ENCODE measurements at regions not wholly inside any gene's neighbourhood (a gene's known extent, or its start where the extent isn't known, plus 50 kb on each side); places are given as distances from the start of the nearest gene placed in this dataset.

DNA sequence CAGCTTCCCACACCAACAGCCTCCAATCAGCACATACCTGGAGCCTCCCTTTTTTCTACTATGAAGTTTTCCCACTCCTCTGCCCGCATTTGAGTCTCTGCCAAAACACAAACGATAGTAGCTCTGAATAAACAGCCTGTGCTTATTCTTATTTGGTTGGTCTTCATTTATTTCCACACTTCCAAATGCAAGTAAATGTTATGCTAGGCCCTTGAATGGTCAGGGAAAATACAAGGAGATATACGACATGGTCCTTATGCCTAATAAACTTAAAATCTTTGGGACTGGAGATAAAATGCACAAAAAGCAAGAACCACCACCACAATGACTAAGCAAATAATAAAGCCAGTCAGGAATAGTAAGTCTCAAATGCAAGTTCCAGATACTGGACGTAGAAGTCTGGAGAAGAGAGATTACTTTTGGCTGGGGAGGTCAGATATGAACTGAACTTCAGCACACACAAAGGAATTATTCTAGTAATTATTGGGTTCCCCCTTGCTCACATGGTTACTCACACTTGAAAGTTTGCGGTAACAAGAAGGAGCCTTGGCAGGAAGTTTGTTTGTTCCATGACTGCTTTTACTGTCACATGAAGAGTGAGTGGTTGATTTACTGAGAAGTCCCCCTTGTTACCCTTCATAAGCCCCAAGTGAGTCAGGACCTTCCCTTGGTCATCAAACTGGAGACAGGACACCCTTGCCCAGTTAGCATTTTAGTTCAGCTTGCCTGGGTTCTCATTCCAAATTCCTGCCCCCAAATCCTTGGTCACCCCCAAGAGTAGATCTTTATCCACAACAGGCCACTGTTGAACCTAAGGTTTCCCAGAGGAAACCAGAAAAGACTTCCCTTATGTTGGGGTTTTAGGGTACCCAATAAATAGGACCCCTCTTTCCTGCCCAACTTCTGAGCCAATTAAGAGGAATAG is 511.2 kb upstream of the JARID2 start (continued):
- TF ChIP-seq NR2C2 (CRISPR knock-in tag; IDR thresholded peaks at IDR 0.05) (no peak), SOX15 (CRISPR knock-in tag; IDR thresholded peaks at IDR 0.05) (no peak), ZNF138 (CRISPR knock-in tag; conservative IDR thresholded peaks at IDR 0.05) (no peak), ETV6 (CRISPR knock-in tag; IDR thresholded peaks at IDR 0.05) (no peak), SMAD3 (CRISPR knock-in tag; IDR thresholded peaks at IDR 0.05; ENCODE audit: borderline replicate concordance) (no peak), ZNF263 (CRISPR knock-in tag; IDR thresholded peaks at IDR 0.05; ENCODE audit: low read depth) (no peak), HMGA2 (CRISPR knock-in tag; IDR thresholded peaks at IDR 0.05) (no peak)
- TF ChIP-seq, protein P1, sequence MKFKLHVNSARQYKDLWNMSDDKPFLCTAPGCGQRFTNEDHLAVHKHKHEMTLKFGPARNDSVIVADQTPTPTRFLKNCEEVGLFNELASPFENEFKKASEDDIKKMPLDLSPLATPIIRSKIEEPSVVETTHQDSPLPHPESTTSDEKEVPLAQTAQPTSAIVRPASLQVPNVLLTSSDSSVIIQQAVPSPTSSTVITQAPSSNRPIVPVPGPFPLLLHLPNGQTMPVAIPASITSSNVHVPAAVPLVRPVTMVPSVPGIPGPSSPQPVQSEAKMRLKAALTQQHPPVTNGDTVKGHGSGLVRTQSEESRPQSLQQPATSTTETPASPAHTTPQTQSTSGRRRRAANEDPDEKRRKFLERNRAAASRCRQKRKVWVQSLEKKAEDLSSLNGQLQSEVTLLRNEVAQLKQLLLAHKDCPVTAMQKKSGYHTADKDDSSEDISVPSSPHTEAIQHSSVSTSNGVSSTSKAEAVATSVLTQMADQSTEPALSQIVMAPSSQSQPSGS (CRISPR knock-in tag; IDR thresholded peaks at IDR 0.05; ENCODE audit: borderline replicate concordance, low read depth), result no peak
- TF ChIP-seq, protein P2, sequence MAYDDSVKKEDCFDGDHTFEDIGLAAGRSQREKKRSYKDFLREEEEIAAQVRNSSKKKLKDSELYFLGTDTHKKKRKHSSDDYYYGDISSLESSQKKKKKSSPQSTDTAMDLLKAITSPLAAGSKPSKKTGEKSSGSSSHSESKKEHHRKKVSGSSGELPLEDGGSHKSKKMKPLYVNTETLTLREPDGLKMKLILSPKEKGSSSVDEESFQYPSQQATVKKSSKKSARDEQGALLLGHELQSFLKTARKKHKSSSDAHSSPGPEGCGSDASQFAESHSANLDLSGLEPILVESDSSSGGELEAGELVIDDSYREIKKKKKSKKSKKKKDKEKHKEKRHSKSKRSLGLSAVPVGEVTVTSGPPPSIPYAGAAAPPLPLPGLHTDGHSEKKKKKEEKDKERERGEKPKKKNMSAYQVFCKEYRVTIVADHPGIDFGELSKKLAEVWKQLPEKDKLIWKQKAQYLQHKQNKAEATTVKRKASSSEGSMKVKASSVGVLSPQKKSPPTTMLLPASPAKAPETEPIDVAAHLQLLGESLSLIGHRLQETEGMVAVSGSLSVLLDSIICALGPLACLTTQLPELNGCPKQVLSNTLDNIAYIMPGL (CRISPR knock-in tag; IDR thresholded peaks at IDR 0.05), result no peak
- TF ChIP-seq, protein P3, sequence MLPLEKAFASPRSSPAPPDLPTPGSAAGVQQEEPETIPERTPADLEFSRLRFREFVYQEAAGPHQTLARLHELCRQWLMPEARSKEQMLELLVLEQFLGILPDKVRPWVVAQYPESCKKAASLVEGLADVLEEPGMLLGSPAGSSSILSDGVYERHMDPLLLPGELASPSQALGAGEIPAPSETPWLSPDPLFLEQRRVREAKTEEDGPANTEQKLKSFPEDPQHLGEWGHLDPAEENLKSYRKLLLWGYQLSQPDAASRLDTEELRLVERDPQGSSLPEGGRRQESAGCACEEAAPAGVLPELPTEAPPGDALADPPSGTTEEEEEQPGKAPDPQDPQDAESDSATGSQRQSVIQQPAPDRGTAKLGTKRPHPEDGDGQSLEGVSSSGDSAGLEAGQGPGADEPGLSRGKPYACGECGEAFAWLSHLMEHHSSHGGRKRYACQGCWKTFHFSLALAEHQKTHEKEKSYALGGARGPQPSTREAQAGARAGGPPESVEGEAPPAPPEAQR (CRISPR knock-in tag; IDR thresholded peaks at IDR 0.05), result no peak
- TF ChIP-seq, protein P4, sequence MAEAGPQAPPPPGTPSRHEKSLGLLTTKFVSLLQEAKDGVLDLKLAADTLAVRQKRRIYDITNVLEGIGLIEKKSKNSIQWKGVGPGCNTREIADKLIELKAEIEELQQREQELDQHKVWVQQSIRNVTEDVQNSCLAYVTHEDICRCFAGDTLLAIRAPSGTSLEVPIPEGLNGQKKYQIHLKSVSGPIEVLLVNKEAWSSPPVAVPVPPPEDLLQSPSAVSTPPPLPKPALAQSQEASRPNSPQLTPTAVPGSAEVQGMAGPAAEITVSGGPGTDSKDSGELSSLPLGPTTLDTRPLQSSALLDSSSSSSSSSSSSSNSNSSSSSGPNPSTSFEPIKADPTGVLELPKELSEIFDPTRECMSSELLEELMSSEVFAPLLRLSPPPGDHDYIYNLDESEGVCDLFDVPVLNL (CRISPR knock-in tag; IDR thresholded peaks at IDR 0.05; ENCODE audit: borderline replicate concordance, low read depth), result no peak

DNA sequence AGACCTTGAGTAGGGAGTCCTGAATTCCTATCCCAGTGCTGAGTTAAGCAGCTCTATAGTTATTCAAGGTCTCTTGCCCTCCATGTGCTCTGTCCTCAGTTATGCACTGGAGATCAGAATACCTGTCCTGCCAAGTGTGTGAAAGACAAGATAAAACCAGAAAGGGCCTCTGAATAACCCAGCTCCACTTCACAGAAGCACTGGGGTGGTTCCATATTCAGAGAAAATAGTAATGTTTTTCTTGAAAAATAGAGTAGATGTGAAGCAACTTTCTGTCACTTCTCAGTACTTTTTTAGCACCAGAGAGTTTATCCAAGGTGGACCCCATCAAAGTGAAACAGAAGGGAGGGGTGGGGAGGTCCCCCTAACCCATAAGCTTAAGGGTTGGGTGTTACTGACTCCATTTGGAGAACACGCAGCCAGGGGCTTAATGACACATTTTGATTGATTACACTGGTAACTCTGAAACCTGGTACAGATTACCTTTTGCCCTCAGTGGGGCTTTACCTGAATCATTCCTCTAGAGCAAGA is 509.8 kb upstream of the JARID2 start:
- Mint-ChIP-seq H3K27me3 (ENCODE audit: low read depth) (peaks cover 26% of the 10 kb centered on the region), H3K9me3 (peaks cover 21% of the 10 kb centered on the region), H3K4me3 (no peak overlapping the region), H3K36me3 (peaks cover 8% of the 10 kb centered on the region), H3K27ac (no peak overlapping the region), H3K4me1 (peaks cover 35% of the 10 kb centered on the region)
- TF ChIP-seq, protein P5, sequence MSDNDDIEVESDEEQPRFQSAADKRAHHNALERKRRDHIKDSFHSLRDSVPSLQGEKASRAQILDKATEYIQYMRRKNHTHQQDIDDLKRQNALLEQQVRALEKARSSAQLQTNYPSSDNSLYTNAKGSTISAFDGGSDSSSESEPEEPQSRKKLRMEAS (CRISPR knock-in tag; IDR thresholded peaks at IDR 0.05), result no peak
- TF ChIP-seq, protein P6, sequence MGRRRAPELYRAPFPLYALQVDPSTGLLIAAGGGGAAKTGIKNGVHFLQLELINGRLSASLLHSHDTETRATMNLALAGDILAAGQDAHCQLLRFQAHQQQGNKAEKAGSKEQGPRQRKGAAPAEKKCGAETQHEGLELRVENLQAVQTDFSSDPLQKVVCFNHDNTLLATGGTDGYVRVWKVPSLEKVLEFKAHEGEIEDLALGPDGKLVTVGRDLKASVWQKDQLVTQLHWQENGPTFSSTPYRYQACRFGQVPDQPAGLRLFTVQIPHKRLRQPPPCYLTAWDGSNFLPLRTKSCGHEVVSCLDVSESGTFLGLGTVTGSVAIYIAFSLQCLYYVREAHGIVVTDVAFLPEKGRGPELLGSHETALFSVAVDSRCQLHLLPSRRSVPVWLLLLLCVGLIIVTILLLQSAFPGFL (CRISPR knock-in tag; IDR thresholded peaks at IDR 0.05; ENCODE audit: borderline replicate concordance), result no peak
- TF ChIP-seq ZNF138 (CRISPR knock-in tag; conservative IDR thresholded peaks at IDR 0.05), result no peak
- TF ChIP-seq, protein P7, sequence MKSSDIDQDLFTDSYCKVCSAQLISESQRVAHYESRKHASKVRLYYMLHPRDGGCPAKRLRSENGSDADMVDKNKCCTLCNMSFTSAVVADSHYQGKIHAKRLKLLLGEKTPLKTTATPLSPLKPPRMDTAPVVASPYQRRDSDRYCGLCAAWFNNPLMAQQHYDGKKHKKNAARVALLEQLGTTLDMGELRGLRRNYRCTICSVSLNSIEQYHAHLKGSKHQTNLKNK (CRISPR knock-in tag; IDR thresholded peaks at IDR 0.05), result no peak
- no peak for TF ChIP-seq ZNF423 (CRISPR knock-in tag; IDR thresholded peaks at IDR 0.05)
- ATAC-seq (no peak), DNase-seq (ENCODE audit: low spot score) (no peak)
- ChIA-PET POLR2A (interaction anchor here (0.5 kb wide), 1 partner anchor 734 kb away, joined by 4 read pairs; no protein-coding TSS in a partner anchor), CTCF (no interaction called here)
